Astrocyte of the hippocampus (primary cell): ENCODE measurements at regions not wholly inside any gene's neighbourhood (a gene's known extent, or its start where the extent isn't known, plus 50 kb on each side); places are given as distances from the start of the nearest gene placed in this dataset.
"Not testable (repeated sequence)": the region's sequence is repeated elsewhere in the genome, so short reads cannot be mapped to it uniquely, and the experiment has no call there.

Experiments used
- DNase-seq: peaks from one replicate; pipeline ENCODE4 v3.0.0; 2011; ENCODE audit warnings: low read depth, low spot score

DNA sequence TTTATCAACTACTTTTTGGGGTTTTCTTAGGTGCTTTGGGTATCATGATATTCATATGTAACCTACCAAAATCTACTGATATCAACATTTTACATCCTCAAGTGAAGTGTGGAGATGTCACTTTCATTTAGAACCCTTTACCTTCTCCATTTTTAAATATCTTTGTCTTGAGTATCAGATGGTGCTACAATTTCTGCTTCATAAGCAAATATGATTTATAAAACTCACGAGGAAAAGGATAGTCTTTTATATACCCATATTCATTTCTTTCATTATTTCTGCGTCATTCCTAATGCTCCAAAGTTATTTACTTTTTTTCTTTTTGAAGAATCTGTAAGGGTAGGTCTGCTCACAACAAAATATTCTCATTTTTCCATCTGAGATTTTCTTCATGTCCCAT, 991.7 kb downstream of the CDH11 start:
- no peak for DNase-seq

DNA sequence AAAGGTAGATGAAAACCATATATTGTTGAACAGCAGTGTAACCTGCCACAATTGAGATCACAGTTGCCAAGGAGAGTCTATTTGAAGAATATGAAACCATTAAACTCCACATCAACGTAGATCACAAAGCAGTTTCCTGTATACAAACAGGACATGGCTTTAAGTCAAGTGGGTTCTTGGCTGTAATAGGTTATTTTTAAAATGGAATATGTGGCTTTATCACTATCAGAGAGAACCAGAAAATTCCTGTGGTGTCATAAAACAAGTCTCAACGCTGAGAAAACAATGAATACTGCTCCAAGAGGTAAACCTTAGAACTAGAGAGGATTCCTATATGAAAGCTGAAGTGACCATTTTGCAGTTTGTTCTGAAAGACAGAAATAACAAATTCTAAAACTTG, 999.7 kb downstream of the CDH11 start:
- no peak for DNase-seq

DNA sequence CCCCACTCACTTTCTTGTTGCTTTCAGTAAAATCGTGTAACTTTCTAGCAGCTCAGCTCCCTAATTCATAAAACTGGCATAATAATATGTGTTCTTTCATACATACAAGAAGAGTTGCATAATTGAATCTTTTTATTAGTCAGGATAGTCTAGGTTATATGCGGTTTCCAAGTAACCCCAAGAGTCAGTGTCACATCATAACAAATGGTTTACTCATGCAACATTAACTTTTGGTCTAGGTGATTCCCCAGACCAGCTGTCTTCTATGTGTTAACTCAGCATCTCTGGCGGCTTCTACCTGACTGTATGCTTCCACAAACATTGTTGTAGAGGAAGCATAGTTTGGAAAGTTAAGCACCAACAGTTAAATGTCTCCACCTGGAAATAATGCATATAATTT, 1000.4 kb downstream of the CDH11 start:
- no peak for DNase-seq

- no peak for DNase-seq
Measured at GRCh38 chr16:64116151-64116550, 1005.7 kb downstream of the CDH11 start.

DNA sequence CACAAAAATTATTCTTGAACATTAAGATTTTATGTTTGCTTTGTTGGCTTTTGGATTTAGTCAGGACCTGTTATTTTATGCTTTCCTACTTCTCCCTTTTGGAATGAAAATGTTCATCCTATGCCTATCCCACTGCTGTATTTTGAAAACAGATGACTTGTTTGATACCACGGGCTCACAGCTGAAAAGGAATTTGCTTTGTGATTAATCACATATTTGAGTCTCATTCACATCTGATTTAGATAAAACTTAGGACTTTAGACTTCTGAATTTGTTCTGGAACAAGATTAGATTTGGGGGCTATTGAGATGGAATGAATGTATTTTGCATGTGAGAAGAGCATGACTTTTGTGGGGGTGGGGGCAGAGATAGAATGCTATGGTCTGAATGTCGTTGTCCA, 1012.6 kb downstream of the CDH11 start:
- no peak for DNase-seq

GRCh38 chr16:64102654-64103053, 1019.2 kb downstream of the CDH11 start:
- no peak for DNase-seq

DNA sequence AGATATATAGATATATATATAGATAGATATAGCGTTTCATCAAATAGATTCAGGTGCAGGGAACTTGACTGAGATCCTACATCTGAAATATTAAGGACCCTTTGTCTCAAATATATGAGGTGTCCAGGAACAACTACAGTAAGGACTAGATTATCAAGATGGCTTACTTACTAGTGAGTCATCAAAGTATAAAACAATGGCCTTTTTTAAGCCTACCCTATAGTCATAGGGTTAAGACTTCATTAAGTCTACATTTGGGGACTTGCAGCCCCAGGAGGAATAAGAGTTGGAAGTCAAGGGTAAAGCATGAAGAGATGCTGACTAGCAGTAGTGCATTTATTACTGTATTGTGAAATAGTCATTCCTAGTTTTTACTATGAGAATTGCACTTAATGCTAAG, 1023.4 kb downstream of the CDH11 start:
- no peak for DNase-seq

DNA sequence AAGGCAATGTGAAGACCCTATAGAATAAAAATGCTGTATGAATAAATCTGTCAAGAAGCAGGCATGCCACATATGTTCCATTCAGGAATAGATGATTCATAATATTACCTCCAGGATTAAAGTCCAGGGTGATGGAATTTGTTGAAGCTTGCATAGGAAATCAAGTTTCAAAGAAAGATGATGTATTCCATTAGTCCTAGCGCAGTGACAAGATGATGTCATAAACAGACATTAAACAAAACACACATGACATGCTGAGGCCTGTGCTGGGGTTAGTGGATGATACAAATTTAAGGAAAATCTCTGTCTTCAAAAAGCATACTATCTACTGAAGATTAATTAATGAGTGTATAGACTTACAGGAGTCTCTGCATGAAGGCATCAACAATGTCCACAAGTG, 1025.2 kb downstream of the CDH11 start:
- DNase-seq: no peak

- peak; percentile 12 for DNase-seq
Measured at GRCh38 chr16:64094992-64095634, 1026.8 kb downstream of the CDH11 start.

GRCh38 chr16:64094181-64094965, 1027.5 kb downstream of the CDH11 start:
- no peak for DNase-seq

DNA sequence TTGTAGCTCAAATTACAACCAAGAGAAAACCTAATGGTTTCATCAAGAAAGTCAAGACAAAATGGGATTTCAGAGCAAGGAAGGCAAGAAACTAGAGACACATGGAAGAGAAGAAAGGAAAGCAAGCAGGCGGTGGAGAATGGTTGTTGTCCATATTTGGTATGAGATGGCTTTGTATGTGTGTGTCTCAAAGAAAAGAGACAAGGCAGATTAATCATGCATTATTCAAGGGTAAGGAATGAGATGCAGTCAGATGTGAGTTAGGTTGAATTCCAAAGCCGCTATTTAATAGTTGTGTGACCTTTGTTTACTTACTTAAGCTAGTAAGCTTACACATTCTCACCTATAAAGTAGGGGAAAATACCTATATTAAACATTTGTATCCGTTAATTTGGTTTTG, 1029.6 kb downstream of the CDH11 start:
- DNase-seq: peak; percentile 72

DNA sequence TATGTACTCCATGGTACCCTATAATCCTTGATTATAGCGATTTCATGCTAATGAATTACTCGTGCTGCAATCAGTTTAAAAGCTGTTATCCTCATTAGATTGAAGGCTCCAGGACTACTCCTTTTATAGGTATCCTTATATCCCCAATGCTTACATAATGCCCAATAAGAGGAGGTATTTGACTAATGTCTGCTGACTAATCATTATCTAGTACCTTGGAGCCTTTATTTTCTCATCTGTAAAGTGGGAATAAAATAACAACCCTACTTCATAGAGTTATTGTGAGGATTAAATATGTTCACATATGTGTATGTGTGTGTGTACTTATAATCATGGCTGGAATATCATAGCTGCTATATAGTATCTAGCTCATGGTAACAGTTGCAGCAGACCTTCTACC, 1031.5 kb downstream of the CDH11 start:
- no peak for DNase-seq

- DNase-seq: peak; percentile 45
Measured at GRCh38 chr16:64089697-64090096, 1032.2 kb downstream of the CDH11 start.

DNA sequence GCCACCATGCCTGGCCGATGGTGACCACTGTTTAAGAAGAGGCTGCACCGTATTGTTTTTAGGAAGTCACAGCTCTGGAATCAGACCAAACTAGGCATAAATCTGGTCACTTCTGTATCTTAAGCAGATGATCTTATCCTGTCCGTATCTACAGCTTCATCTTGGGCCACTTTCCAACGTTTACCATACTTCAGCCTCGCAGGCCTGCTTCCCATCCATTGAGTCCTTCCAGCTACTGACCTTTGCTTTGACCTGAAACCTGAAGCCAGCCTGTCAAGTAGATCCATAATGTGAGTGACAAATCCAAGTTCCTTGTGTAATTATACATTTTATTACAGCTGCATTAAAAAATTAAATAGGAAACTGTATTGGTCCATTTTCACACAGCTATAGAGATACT, 1033.0 kb downstream of the CDH11 start:
- no peak for DNase-seq

GRCh38 chr16:64085296-64085695, 1036.6 kb downstream of the CDH11 start:
- DNase-seq: no peak

DNA sequence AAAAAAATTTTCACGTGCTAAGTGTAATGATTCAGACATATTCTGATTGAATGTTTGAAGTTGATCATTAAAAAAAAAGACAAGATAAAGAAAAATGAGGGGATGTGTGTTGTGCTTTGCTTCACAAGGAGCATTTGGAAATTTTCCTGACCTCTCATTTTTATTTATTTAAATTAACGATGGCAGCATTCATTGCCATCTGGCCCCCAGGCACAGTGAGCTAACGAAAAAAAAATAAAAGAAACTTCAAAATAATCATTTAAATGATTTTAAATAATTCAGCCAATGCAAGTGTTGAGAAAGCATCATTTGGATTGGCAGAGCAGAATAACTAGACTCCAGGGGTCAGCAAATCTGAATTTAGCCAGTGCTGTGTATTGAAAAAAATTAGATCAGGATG, 1037.2 kb downstream of the CDH11 start:
- DNase-seq: no peak

GRCh38 chr16:64083428-64084129, 1038.3 kb downstream of the CDH11 start:
- DNase-seq: no peak

DNA sequence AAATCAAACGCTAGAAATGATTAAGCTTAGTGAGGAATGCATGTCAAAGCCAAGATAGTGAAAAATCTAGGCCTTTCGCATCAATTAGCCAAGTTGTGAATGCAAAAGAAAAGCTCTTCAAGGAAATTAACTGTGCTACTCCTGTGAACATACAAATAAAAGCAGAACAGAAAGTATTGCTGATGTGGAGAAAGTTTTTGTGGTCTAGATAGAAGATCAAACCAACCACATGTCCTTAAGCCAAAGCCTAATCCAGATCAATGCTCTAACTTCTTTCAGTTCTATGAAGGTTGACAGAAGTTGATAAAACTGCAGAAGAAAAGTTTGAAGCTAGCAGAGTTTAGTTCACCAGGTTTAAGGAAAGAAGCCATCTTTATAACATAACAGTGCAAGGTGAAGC, 1044.6 kb downstream of the CDH11 start:
- no peak for DNase-seq

- no peak for DNase-seq
Measured at GRCh38 chr16:64074706-64075105, 1047.2 kb downstream of the CDH11 start.

GRCh38 chr16:64072131-64072730, 1049.6 kb downstream of the CDH11 start:
- DNase-seq: not testable (repeated sequence)

GRCh38 chr16:64065523-64065922, 1056.3 kb downstream of the CDH11 start:
- DNase-seq: no peak

- peak; percentile 10 for DNase-seq
Measured at GRCh38 chr16:64061621-64062020, 1060.2 kb downstream of the CDH11 start.
